CD4-positive, alpha-beta T cell treated with Interleukin-6 for 4 hours (primary cell): ENCODE measurements at regions not wholly inside any gene's neighbourhood (a gene's known extent, or its start where the extent isn't known, plus 50 kb on each side); places are given as distances from the start of the nearest gene placed in this dataset.

ENCODE experiments used
- DNase-seq: peaks from one replicate; pipeline ENCODE4 v3.0.0-alpha.2; 2020; ENCODE audit warnings: mixed read lengths

DNA sequence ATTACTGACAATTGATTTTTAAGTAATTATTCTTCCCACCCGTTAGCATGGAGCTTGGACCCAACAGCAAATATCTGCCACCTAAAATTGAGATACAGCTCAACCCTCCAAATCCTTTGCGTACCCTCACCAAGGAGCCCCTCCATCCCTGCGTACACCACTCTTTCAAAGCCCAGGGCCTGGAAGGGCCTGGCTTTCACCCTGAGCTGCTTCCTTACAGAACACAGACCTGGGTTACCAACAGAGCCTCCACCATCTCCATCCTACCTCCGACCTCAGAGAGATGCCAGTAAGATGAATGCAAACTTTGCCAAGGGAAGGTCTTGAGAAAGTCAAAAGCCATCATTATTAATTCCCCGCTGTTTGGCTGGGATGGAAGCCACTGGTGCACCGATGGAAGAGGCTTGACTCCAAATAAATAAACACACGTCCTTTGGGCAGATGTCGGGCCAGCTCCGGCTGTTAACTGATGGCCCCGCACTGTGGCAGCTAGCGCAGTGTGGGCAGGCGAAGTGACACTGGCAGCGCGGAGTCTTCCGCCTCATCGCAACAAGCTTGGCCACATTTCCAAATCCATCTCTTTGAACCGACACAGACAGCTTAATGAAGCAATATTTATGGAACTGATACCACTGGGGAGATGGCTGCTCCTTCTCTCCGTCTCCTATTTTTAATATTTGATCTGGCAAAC is 150.2 kb upstream of the VSTM2B start:
- DNase-seq, result no peak

DNA sequence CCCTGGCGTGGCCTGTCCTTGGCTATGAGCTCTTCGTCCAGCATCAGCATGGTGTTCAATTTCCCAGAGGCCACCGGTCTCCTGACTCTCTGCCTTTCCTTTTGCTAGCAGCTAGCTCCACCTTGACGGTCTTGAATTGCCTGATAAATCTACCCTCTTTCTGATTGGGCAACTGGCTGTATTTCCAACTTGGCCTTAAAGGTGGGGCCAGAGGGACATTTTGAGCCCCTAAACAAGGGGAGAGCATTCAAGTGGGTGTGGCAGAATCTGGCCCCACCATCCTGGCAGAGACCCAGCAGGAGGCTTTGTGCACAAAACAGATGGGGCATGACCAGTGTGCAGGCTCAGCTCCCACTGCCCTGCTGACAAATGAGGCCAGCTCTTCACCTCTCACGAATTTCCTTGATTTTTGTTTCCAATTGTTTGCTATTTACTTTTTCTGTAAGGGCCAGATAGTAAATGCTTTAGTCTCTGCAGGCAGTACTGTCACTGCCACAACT is 148.9 kb upstream of the VSTM2B start:
- DNase-seq, result no peak

DNA sequence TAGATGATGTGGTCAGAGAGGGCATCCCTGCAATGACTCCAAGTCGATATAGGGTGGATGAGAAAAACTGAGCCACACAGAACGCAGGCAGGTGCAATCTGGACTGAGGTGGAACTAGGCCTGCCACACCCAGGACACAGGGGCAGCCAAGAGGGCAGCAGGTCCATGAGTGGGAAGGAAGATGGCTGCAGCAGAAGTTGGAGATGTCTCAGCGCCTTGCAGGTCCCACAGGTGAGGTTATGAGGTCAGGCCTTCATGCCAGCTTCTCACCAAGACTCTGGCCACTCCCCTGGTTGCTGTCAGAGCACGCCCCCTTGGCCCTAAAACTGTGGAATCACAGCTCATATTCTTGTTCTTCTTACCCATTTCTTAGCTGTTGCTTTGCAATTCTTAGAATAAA is 147.7 kb upstream of the VSTM2B start:
- no peak for DNase-seq

DNA sequence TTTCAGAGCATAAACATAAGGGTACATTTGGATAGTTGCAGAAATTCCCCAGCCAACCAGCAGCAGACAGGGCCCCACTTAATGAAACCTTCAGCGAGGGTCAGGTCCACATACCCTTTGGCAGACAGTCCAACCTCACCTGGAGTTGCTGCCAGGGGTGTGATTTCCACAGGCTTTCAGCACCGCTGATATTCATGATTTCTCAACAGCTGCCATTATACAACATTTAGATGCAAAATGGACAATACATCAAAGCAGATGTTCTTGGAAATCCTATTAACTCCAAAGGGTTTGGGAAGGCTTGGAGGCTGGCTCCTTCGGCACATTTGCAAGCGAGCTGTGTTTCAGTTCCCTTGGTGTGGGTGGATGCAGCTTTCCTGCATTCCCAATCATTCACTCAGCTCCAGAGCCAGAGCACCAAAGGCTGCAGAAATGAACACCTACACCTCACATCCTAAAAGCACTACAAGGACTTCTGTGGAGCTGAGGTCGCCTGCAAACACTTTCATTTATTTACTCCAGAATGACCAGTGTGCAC is 147.2 kb upstream of the VSTM2B start:
- DNase-seq, result no peak

DNA sequence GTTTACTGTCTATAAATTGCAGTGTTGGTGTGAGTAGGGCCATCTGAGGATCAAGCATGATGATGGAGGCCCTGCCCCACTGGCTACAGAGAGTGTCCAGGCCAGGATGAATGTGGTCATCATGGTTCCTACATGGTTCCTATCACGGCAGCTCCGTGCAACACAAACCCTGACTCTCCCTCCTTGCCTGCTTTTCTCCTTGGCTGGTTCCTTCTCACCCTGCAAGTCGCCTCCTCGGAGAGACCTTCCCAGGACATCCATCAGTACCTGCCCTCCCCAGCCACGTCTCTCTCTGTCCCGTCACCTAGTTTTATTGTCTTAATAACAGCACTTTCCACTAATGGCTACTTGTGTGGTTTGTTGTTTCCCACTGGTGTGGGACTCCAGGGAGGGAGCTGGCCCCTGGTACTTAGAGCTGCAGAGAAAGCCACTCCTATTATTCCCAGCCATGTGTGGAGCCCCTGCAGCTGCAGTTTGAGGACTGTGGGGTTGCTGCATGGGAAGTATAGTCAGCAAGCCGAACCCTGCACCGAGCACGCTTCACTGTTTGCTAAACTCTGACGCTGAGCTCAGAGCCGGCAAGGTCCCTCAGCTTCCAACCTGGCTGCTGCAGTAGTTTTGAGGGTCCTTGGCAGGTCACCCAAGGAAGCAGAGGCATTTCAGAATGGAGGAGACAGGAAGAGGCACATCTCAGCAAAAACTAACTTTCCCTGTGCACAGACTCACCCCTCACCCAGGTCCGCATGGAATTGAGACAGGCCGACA is 146.4 kb upstream of the VSTM2B start:
- DNase-seq, result no peak

DNA sequence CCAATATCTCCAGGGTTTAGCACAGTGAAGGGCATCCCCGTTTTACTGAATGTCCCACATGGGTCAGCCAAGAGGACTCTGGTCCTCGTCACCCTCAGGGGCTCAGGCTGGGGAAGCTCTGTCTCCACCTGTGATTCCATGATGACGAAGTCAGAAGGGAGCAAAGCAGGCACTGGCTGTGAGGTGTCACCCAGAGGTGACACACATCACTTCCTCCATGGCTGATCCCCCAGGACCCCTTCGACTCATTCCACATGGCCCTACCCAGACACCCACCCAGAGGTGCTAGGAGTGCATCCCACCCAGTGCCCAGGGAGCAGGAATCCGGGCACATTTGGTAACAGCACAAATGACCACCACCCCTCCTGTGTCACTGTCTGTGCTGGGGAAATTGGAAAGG is 145.2 kb upstream of the VSTM2B start:
- DNase-seq, result no peak

DNA sequence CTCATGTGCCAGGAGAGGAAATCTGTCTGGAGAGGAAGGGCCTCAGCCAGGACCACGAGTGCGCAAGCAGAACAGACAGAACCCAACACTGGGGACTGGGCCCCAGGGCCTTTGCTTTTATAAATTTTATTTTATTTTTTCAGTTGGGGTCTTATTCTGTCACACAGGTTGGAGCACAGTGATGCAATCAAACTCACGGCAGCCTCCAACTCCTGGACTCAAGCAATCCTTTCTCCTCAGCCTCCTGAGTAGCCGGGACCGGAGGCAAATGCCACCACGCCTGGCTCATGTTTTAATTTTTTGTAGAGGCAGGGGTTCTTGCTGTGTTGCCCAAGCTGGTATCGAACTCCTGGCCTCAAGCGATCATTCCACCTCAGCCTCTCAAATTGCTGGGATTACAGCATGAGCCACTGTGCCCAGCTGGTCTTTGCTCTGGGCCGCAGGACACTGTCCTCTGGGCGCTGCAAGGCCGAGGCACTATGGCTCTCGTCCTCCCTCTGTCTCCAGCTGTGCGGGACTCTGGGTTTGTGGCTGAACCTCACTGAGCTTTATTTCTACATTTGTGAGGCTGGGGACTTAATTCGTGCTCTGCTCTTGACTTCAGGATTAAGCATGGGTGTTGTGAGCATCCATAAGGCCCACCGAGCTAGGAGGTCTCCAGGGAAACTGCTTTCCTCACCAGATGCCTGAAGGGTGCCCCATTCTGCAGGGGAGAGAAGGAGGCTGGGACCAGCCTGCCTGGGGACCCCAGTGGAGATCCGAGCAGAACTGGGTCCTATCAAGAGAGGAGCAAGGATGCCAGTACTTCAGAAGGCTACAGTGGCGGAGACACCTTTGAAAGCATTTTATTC is 144.2 kb upstream of the VSTM2B start:
- no peak for DNase-seq

DNA sequence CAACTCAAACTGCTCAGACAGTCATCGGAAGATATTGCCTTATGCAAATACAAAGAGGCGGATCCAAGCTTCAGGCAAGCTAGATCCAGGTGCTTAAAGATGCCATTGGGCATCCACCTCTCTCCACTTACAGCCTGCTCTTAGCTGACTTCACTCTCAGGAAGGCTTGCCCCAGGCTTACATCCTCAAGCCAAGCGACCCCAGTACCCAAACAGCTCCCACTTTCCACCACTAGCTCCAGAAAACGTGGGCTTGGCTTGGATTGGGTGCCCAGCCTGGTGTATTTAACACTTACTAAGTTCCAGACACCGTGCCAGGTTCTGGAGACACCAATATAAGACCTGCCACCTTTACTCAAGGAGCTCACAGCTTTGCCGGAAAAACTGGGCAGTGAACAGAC is 142.1 kb upstream of the VSTM2B start:
- no peak for DNase-seq

DNA sequence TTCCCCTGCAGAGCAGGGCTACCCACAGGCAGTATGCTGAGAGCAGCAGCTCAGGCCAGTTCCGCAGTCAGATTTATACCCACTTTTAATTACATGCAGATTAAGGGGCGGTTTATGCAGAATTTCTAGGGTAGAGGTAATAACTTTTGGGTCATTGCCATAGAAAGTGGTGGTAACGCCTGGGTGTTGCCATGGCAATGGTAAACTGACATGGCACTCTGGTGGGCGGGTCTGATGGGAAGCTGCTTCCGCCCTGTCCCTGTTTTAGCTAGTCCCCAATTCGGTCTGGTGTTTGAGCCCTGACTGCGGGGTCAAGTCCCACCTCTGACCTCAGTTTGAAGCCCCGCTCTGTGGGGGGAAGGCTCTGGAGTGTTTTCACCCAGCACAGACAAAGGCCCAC is 141.1 kb upstream of the VSTM2B start:
- DNase-seq, result no peak

DNA sequence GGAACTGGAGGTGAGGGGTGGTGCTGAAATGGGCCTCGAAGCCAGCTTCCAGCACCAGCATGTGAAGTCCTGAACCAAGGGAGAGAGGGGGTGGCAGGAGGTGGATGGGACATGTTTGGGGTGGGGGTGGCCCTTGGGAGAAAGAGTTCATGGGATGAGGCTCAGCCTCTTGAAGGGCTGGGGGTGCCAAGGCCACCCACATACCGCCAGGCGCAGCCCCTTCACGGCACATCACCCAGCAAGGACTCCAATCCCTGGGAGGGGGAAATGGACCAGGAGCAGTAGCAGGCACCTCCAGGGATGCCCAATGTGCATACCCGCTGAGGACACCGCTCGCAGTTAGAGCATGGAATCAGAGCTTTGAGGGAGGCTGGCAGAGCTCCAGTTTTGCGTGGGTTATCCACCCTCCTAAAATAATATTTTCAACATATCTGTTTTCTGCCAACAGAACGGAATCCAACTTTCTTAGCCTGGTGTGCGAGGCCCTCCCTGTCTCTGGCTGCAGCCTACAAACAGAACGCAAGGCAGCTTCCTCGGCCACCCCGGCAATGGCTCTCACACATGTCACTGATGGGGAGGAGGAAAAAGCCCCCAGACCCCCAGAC is 140.5 kb upstream of the VSTM2B start:
- DNase-seq, result no peak

DNA sequence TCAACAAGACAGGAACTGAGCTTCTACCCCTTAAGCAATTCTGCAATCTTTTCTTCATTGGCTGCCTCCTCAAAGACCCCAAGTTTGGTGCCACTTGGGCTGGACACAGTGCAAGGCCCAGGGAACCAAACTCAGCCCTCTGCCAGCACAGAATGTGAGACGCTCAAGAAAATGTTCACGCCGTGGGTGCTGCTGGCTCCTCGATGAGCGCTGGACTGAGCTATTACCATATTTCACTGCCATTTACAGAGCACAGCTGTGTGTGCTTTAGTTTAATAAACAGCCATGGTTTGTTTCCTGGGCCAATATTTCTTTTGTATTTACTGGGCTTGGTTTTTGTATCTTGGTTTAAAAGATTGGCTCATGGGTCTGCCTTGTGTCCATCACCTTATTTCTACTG is 138.8 kb upstream of the VSTM2B start:
- DNase-seq, result no peak

DNA sequence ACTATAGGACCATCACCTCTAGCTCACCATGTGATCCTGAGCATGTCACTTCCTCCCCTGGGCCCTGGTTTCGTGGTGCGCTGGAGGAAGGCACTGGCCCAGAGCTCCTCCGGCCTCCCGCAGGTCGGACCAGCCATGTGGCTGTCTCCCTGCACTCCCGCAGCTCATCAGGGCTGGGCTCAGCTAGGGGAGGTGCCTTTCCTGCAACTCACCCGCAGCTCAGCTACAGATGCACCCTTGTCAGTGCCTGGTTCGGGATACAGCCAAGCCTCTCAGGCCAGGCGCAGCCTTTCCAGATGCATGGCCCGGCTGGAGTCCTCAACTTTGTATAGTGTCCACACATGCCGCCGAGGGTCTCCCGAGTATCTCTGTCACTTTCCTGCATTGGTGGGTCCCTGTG is 138.2 kb upstream of the VSTM2B start:
- DNase-seq, result no peak

DNA sequence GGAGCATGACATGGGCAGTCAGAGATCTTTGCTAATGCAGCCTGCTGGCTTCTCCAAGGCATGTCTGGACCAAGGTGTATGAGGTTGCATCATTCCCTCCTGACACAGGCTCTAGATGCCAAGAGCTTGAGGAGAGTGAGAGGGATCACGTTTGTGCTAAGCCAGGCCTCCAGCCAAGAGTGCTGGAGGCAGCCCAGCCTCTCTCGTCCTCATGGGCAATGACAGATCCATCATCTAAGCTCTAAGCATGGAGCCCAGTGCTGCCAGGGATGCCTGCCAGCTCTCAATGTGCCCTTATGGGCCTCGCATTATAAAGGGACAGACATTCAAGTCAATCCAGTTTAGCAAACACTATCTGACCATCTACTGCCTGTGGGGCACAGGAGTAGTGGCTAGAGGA is 136.3 kb upstream of the VSTM2B start:
- no peak for DNase-seq

DNA sequence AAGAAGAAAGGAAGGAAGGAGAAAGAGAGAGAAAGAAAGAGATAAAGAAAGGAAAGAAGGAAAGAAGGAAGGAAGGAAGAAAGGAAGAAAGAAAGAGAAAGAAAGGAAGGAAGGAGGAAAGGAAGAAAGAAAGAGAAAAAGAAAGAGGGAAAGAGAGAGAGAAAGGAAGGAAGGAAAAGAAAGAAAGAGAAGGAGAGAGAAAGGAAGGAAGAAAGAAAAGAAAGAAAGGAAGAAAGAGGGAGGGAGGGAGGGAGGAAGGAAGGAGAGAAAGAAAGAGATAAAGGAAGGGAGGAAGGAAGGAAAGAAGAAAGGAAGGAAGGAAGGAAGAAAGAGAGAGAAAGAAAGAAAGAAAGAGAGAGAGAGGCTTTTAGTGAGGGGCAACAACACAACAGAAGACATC is 135.1 kb upstream of the VSTM2B start:
- no peak for DNase-seq

DNA sequence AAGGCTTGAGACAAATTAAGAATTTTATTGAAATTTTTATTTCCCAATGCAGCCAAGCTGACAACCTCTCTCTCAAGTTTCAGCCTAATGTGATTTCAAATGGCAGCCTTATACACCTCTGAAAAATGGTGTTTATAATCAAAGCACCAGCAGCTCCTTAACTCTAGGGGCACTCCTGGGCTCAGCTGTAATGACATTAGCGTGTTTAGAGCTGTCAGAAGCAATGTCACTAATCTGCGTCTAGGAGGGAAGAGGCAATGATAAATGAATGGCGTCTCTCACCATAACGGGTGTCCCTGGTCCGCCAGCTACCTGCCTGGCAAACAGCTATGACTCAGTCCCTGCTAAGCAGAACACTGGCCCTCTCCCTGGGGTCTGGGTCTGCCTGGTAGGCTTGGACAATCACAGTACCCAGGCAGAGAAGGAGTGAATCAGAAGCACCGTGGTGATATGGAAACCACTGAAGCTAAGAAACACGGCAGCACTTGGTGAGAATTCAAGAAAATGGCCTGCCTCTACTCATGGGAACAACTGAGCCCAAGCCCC is 131.8 kb upstream of the VSTM2B start:
- DNase-seq, result no peak

DNA sequence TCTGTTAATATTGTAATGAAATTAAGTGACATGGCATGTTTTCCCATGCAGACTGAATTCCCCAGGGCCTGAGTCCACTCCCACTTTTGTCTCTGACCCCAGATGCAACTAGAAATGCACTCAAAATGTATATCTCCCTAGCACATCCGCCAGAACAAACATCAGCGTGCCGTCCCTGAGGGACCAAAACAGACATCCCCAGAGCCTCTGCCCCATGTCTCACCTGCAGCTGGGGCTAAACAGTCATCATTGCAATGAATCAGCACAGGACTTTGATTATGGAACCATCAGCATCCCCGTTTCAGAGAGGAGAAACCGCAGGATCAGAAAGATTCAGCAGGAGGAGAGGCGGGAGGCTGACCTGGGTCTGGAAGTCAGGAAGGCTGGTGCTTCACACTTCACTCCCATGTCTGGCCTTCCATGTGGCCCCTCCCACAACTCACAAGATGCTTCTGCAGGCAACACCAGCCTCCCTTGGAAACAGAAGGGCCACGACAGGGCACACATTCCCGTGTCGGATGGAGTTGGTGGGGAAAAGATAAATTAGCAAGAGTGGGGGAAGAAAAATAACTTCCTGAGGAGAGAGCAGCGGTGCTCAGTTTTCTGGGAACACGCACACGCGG is 130.6 kb upstream of the VSTM2B start:
- no peak for DNase-seq

DNA sequence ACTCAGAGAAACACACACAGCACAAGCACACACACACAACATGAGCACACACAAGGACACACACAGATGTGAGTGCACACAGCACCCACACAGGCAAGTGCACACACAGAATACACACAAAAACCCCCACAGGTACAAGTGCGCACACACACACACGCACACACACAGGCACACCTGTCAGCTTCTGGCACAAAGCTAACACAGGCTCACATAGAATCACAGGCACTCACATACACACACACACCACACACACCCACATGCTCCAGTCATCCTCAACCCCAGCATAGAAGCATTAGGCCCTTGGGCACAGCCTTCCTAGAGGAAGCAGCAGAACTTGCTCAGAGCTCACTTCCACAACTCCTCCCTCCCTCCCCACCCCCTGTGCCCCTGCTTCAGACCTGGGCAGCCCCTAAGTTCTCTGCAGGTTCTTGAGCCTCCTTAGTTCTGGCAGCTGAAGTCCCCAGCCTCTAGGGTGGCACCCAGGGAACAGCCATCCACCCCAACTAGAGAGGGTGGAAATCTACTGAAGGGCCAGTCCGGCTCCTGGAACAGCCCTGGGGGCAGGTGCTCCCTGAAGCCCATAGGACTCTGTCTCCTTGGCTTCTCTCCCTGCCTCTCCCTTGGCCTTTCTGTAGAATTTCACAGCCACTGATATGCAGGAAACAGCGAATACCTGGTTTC is 129.9 kb upstream of the VSTM2B start:
- DNase-seq, result no peak

DNA sequence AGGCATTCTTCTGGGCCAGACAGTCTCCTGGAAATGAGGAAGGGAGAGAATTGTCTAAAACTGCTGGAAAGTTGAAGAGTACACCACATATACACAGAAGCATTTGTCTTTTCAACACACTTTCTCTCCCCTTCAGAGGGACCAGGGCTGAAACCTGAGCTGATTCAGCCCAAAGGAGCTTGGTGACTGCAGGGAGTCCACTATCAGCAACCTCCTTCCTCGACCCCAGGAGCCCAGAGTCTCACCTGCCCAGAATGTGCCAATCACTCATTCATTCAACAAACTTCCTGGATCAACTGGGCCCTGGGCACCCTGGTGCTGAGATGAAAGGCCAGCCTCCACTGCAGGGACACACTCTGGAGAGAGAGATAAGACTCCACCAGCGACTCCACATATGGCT is 128.9 kb upstream of the VSTM2B start:
- no peak for DNase-seq

DNA sequence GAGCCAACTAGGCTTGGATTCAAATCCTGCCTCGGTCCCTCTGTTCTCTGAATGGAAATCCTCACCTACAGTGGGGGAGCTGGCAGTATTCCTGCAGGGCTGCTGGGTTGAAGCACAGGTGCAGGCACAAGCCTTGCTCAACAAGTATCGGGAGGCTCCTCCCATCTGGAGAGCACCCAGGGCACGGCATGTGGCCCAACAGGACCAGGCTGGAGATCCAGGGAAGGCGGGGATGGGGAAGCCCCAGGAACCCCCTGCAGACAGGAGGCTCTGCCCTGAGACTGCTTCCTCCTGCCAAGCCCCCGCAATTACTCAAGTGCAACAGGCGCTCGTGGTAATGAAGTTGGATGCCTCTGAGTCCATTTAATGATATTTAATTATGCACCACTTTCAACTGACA is 128.0 kb upstream of the VSTM2B start:
- no peak for DNase-seq

DNA sequence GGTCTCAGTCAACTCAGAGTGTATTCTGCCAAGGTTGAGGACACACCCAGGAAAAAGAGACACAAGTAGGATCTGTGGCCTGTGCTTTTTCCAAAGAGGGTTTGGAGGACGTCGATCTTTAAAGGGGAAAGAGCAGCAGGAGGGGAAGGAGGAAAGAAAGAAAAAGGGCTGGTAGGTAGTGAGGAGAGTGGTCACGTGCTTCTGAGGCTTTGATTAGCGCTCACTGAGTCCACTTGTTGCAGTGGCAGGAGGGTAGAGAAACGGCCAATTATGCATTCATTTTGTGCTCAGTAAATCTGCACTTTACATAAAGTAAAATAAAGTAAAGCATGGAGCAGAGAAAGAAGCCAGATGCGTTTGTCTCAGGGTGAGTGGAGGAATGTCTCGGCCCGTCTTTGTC is 126.0 kb upstream of the VSTM2B start:
- DNase-seq, result no peak

DNA sequence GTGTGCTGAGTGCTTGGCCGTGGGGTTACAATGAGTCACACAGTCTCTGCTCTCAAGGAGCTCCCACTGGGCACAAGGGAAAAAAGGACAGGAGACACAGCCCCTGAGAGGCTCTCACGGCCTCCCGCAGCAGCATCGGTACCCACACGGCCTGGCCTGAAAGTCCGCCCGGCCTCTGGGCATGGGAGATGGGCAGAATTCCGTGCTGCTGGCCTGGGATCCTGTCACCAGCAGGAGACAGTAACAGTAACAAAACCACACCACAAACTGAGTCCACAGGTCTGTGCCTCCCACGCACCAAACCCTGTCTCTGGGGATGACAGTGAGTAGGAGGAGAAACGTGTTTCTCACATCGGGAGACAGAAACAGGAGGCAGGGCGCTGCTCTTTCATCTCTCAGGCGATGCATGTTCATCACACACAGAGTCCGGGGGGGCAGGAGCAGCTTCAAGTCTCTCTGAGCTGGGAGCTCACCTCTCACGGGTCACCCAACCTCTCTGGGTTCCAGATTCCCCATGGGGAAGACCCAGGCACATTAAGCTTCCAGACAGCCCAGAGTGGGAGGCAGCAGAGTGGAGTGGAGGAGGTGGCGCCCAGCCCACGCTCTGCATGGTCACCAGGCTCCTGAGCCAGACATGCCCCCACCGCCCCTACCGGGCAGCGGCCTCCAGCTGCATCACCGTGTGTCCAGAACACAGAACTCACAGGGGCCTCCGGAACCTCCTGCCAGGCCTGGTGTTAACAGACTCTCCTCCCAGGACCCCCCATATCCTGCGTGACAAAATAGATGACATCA is 124.7 kb upstream of the VSTM2B start:
- no peak for DNase-seq
